Activated T-helper 2 cell treated with anti-CD3 and anti-CD28 coated beads, Interferon-gamma antibody, Interleukin-2, Interleukin-4, amounts not matched to agents 10 μg/mL and 5 μg/mL and 100 μg/mL, durations not matched to agents 14 hours and 24 hours and 36 hours (primary cell): ENCODE measurements at regions not wholly inside any gene's neighbourhood (a gene's known extent, or its start where the extent isn't known, plus 50 kb on each side); places are given as distances from the start of the nearest gene placed in this dataset.

ENCODE experiments used
- DNase-seq: peaks from one replicate; pipeline ENCODE4 v3.0.0; 2021; ENCODE audit warnings: low spot score
- H3K27ac Mint-ChIP-seq: one replicate; pipeline ENCODE4 v1.8.0; 2021; ENCODE audit warnings: mixed read lengths
- H3K27me3 Mint-ChIP-seq: one replicate; pipeline ENCODE4 v1.8.0; 2021; ENCODE audit warnings: low read depth, mixed read lengths
- H3K36me3 Mint-ChIP-seq: one replicate; pipeline ENCODE4 v1.8.0; 2021; ENCODE audit warnings: low read depth, mixed read lengths
- H3K4me1 Mint-ChIP-seq: one replicate; pipeline ENCODE4 v1.8.0; 2021; ENCODE audit warnings: low read depth, mixed read lengths
- H3K4me3 Mint-ChIP-seq: one replicate; pipeline ENCODE4 v1.8.0; 2021; ENCODE audit warnings: low read depth, mild to moderate bottlenecking, moderate library complexity, mixed read lengths
- H3K9me3 Mint-ChIP-seq: one replicate; pipeline ENCODE4 v1.8.0; 2021; ENCODE audit warnings: mixed read lengths
- intact Hi-C: fragments of 100-400 bp; cut with micrococcal nuclease; formaldehyde crosslinking; loops from one replicate; pipeline ENCODE4 v1.15.1; 2023

- H3K36me3 Mint-ChIP-seq: no peaks in the 10 kb centered on the region
- DNase-seq: no peak
- H3K27me3 Mint-ChIP-seq: peaks cover 4% of the 10 kb centered on the region
- intact Hi-C loops: no loop called here
- no peaks in the 10 kb centered on the region for H3K9me3 Mint-ChIP-seq
- no peaks in the 10 kb centered on the region for H3K4me1 Mint-ChIP-seq
- no peak overlapping the region for H3K4me3 Mint-ChIP-seq
- H3K27ac Mint-ChIP-seq: no peak overlapping the region
These were observed 128.7 kb downstream of the ELAPOR2 start for GRCh38 chr7:86930554-86931307.

- peaks cover 4% of the 10 kb centered on the region for H3K27me3 Mint-ChIP-seq
These were observed 130.0 kb downstream of the ELAPOR2 start for GRCh38 chr7:86929293-86930109.

DNA sequence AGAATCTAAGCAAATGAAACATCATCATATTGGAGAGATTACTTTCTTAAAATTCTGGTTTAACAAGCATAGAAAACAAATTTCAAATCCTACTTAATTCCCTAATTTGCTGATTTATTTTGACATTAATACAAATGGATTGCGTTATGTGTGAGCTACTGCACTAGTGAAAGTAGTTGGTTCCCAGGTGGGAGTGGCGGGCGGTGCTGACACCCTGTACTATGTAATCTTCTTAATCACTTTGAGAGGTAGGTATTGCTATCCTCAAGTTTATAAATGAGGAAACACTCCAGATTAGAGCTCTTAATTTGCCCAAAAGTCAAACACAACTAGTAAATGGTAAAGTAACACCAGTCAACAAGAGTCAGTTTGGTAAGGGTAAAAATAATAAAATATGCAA, 131.1 kb downstream of the ELAPOR2 start:
- no peaks in the 10 kb centered on the region for H3K9me3 Mint-ChIP-seq
- intact Hi-C loops: no loop called here
- peaks cover 4% of the 10 kb centered on the region for H3K27me3 Mint-ChIP-seq
- no peak for DNase-seq
- H3K4me3 Mint-ChIP-seq: no peak overlapping the region
- no peaks in the 10 kb centered on the region for H3K36me3 Mint-ChIP-seq
- H3K4me1 Mint-ChIP-seq: no peaks in the 10 kb centered on the region
- no peak overlapping the region for H3K27ac Mint-ChIP-seq

More at GRCh38 chr7:86929293-86930109, 130.0 kb downstream of the ELAPOR2 start:
- intact Hi-C loops: no loop called here
- Mint-ChIP-seq H3K4me1 (no peaks in the 10 kb centered on the region), H3K36me3 (no peaks in the 10 kb centered on the region), H3K27ac (no peak overlapping the region), H3K4me3 (no peak overlapping the region), H3K9me3 (no peaks in the 10 kb centered on the region)
- no peak for DNase-seq

DNA sequence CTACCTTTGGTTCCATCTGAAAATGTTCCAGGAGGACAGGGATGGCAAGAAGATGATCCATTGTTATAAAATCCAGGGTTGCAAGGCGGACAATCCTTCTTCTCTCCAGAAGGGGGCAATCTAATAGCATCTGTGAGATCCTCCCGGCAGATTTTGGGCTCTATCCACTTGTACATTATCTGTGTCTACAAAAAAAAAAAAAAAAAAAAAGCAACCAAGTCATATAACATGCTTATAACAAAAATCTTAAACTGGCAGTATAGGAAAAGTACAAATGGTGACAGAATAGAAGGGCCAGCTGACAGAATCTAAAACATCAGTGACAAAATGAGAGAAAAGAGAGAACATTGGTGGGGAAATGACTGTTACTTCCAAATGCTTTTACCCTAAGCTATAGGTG, 132.7 kb downstream of the ELAPOR2 start:
- H3K4me3 Mint-ChIP-seq: no peak overlapping the region
- no peaks in the 10 kb centered on the region for H3K4me1 Mint-ChIP-seq
- no peak overlapping the region for H3K27ac Mint-ChIP-seq
- intact Hi-C loops: loop anchor here (1.0 kb wide), 1 partner anchor 311 kb away; no protein-coding TSS in a partner anchor
- H3K9me3 Mint-ChIP-seq: no peaks in the 10 kb centered on the region
- no peak for DNase-seq
- no peaks in the 10 kb centered on the region for H3K36me3 Mint-ChIP-seq
- peaks cover 4% of the 10 kb centered on the region for H3K27me3 Mint-ChIP-seq

DNA sequence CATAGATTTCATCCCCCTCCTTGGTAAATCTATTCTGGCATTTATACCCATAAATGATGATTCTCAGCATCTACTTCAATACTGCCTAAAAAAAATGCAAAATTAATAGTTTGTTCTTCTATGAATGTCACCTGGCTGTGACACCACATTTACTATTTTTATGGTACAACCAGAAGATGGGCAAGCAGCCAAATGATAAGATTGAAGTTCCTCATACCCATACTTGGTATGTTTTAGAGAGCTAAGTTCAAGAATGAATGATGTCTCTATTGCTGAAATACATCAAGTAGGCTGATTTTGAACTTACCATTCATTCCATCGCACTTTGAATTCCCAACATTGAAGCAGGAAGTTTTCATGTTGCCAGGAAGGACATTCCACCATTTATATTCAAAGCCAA, 134.2 kb downstream of the ELAPOR2 start:
- no peak for DNase-seq
- Mint-ChIP-seq H3K4me3 (no peak overlapping the region), H3K9me3 (no peaks in the 10 kb centered on the region), H3K27ac (no peak overlapping the region), H3K4me1 (no peaks in the 10 kb centered on the region), H3K36me3 (no peaks in the 10 kb centered on the region), H3K27me3 (peaks cover 4% of the 10 kb centered on the region)
- intact Hi-C loops: no loop called here

GRCh38 chr7:86923527-86923926, 135.9 kb downstream of the ELAPOR2 start:
- Mint-ChIP-seq H3K4me3 (no peak overlapping the region), H3K4me1 (no peaks in the 10 kb centered on the region), H3K27me3 (peaks cover 1% of the 10 kb centered on the region), H3K36me3 (no peaks in the 10 kb centered on the region), H3K9me3 (no peaks in the 10 kb centered on the region), H3K27ac (no peak overlapping the region)
- DNase-seq: no peak
- intact Hi-C loops: no loop called here

GRCh38 chr7:86920154-86920553, 139.3 kb downstream of the ELAPOR2 start:
- Mint-ChIP-seq H3K27ac (no peak overlapping the region), H3K36me3 (no peaks in the 10 kb centered on the region), H3K4me1 (peaks cover 2% of the 10 kb centered on the region), H3K9me3 (no peaks in the 10 kb centered on the region), H3K27me3 (peaks cover 2% of the 10 kb centered on the region), H3K4me3 (no peak overlapping the region)
- no peak for DNase-seq
- intact Hi-C loops: no loop called here

- Mint-ChIP-seq H3K27me3 (peaks cover 2% of the 10 kb centered on the region), H3K9me3 (no peaks in the 10 kb centered on the region), H3K4me1 (peaks cover 2% of the 10 kb centered on the region), H3K4me3 (no peak overlapping the region), H3K36me3 (no peaks in the 10 kb centered on the region), H3K27ac (no peak overlapping the region)
- intact Hi-C loops: no loop called here
- no peak for DNase-seq
These were observed 141.2 kb downstream of the ELAPOR2 start for GRCh38 chr7:86918245-86918644.

- Mint-ChIP-seq H3K27me3 (peaks cover 2% of the 10 kb centered on the region), H3K4me3 (no peak overlapping the region), H3K4me1 (peaks cover 2% of the 10 kb centered on the region), H3K9me3 (no peaks in the 10 kb centered on the region), H3K36me3 (no peaks in the 10 kb centered on the region), H3K27ac (no peak overlapping the region)
- DNase-seq: no peak
- intact Hi-C loops: no loop called here
These were observed 143.1 kb downstream of the ELAPOR2 start for GRCh38 chr7:86916277-86916825.

DNA sequence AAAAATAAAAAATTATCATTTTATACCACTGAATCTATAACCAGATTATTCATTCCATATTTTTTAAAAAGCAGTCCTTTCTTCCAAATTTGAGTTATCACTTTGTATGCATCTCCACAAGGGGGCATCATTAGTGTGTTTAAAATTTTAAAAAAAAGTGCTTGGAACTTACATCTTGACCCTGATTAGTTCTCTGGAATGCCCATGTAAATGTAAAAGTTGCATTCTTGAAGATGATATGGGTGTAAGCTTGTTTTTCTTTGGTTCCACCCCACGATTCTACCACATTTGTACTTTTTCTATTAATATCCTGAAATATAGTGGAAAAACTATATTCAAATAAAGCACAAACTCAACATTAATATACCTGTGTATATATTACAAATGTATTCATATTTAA, 144.9 kb downstream of the ELAPOR2 start:
- Mint-ChIP-seq H3K4me1 (peaks cover 2% of the 10 kb centered on the region), H3K27ac (no peak overlapping the region), H3K4me3 (no peak overlapping the region), H3K36me3 (no peaks in the 10 kb centered on the region), H3K27me3 (peaks cover 2% of the 10 kb centered on the region), H3K9me3 (no peaks in the 10 kb centered on the region)
- no peak for DNase-seq
- intact Hi-C loops: no loop called here
